ENCODE measurements at regions not wholly inside any gene's neighbourhood (a gene's known extent, or its start where the extent isn't known, plus 50 kb on each side); places are given as distances from the start of the nearest gene placed in this dataset.

GRCh38 chr2:6384341-6384740, 481.4 kb downstream of the CMPK2 start:
- Histone ChIP-seq H3K4me1 (no peaks in the 10 kb centered on the region), H3K4me3 (no peak overlapping the region), H3K27me3 (no peaks in the 10 kb centered on the region), H3K9me3 (no peaks in the 10 kb centered on the region), H3K36me3 (no peaks in the 10 kb centered on the region), H3K27ac (no peak overlapping the region), H3K9ac (ENCODE audit: low read depth in 2 of 2, low read length in 2 of 2) (no peak overlapping the region)
- no peak for TF ChIP-seq CTCF (IDR thresholded peaks at IDR 0.05)
- intact Hi-C loops (cut with DNase I), result no loop called here
- no peak for DNase-seq

GRCh38 chr2:6392354-6392753, 473.4 kb downstream of the CMPK2 start:
- no peaks in the 10 kb centered on the region for H3K27me3 ChIP-seq
- no peak for DNase-seq
- H3K36me3 ChIP-seq, result no peaks in the 10 kb centered on the region

GRCh38 chr2:6392966-6393365, 472.7 kb downstream of the CMPK2 start:
- H3K27me3 ChIP-seq, result no peaks in the 10 kb centered on the region
- DNase-seq, result no peak
- TF ChIP-seq CTCF (IDR thresholded peaks at IDR 0.05), result no peak
- H3K9ac ChIP-seq (ENCODE audit: low read depth in 2 of 2, low read length in 2 of 2), result no peak overlapping the region
- intact Hi-C loops (cut with DNase I), result no loop called here
- H3K4me3 ChIP-seq, result no peak overlapping the region
- H3K36me3 ChIP-seq, result no peaks in the 10 kb centered on the region
- no peaks in the 10 kb centered on the region for H3K9me3 ChIP-seq
- H3K27ac ChIP-seq, result no peak overlapping the region
- H3K4me1 ChIP-seq, result no peaks in the 10 kb centered on the region

More at GRCh38 chr2:6392354-6392753, 473.4 kb downstream of the CMPK2 start:
- TF ChIP-seq CTCF (IDR thresholded peaks at IDR 0.05), result no peak
- no peak overlapping the region for H3K4me3 ChIP-seq
- no peaks in the 10 kb centered on the region for H3K4me1 ChIP-seq
- H3K9me3 ChIP-seq, result no peaks in the 10 kb centered on the region
- H3K9ac ChIP-seq (ENCODE audit: low read depth in 2 of 2, low read length in 2 of 2), result no peak overlapping the region
- H3K27ac ChIP-seq, result no peak overlapping the region
- intact Hi-C loops (cut with DNase I), result no loop called here

- Histone ChIP-seq H3K27me3 (no peaks in the 10 kb centered on the region), H3K9ac (ENCODE audit: low read depth in 2 of 2, low read length in 2 of 2) (no peak overlapping the region), H3K36me3 (no peaks in the 10 kb centered on the region), H3K9me3 (no peaks in the 10 kb centered on the region), H3K4me3 (no peak overlapping the region), H3K4me1 (no peaks in the 10 kb centered on the region), H3K27ac (no peak overlapping the region)
- no peak for DNase-seq
- intact Hi-C loops (cut with DNase I), result no loop called here
- no peak for TF ChIP-seq CTCF (IDR thresholded peaks at IDR 0.05)
Measured at GRCh38 chr2:6393819-6394218, 471.9 kb downstream of the CMPK2 start.

- no peak overlapping the region for H3K9ac ChIP-seq (ENCODE audit: low read depth in 2 of 2, low read length in 2 of 2)
- no peak for TF ChIP-seq CTCF (IDR thresholded peaks at IDR 0.05)
- H3K36me3 ChIP-seq, result no peaks in the 10 kb centered on the region
- no peak overlapping the region for H3K27ac ChIP-seq
- no peaks in the 10 kb centered on the region for H3K4me1 ChIP-seq
- H3K4me3 ChIP-seq, result no peak overlapping the region
- H3K9me3 ChIP-seq, result no peaks in the 10 kb centered on the region
- H3K27me3 ChIP-seq, result no peaks in the 10 kb centered on the region
- no peak for DNase-seq
- intact Hi-C loops (cut with DNase I), result no loop called here
Measured at GRCh38 chr2:6394276-6394675, 471.4 kb downstream of the CMPK2 start.

- Histone ChIP-seq H3K4me1 (no peaks in the 10 kb centered on the region), H3K27ac (no peak overlapping the region), H3K27me3 (no peaks in the 10 kb centered on the region), H3K9ac (ENCODE audit: low read depth in 2 of 2, low read length in 2 of 2) (no peak overlapping the region), H3K36me3 (no peaks in the 10 kb centered on the region), H3K4me3 (no peak overlapping the region), H3K9me3 (no peaks in the 10 kb centered on the region)
- intact Hi-C loops (cut with DNase I), result no loop called here
- no peak for DNase-seq
- no peak for TF ChIP-seq CTCF (IDR thresholded peaks at IDR 0.05)
Measured at GRCh38 chr2:6398421-6398820, 467.3 kb downstream of the CMPK2 start.
